Urinary bladder (tissue), 3 donors: ENCODE measurements at regions not wholly inside any gene's neighbourhood (a gene's known extent, or its start where the extent isn't known, plus 50 kb on each side); places are given as distances from the start of the nearest gene placed in this dataset.

Experiments
- DNase-seq: peaks from one replicate; pipeline ENCODE4 v3.0.0-alpha.2; 2015; ENCODE audit errors: extremely low spot score
- H3K27ac ChIP-seq: one replicate; pipeline ENCODE4 v1.5.1; 2013; ENCODE audit warnings: low read depth, mild to moderate bottlenecking, moderate library complexity
- H3K36me3 ChIP-seq: one replicate; pipeline ENCODE4 v1.6.1; 2013; ENCODE audit warnings: mild to moderate bottlenecking, moderate library complexity; ENCODE audit not compliant: insufficient read depth
- H3K4me1 ChIP-seq: one replicate; pipeline ENCODE4 v1.6.1; 2013; ENCODE audit warnings: mild to moderate bottlenecking, moderate library complexity; ENCODE audit not compliant: insufficient read depth
- H3K4me3 ChIP-seq: one replicate; pipeline ENCODE4 v1.5.1; 2013; ENCODE audit warnings: low read depth, low read length
- WGBS: extraction: QIAGEN DNeasy Blood & Tissue Kit; methylation state at CpG from one replicate; pipeline ENCODE4 v1.1.7; 2013; 5-methylcytosine and 5-hydroxymethylcytosine counted together
- donor health status: healthy with polysubstance abuse.
- donor health status: healthy.

DNA sequence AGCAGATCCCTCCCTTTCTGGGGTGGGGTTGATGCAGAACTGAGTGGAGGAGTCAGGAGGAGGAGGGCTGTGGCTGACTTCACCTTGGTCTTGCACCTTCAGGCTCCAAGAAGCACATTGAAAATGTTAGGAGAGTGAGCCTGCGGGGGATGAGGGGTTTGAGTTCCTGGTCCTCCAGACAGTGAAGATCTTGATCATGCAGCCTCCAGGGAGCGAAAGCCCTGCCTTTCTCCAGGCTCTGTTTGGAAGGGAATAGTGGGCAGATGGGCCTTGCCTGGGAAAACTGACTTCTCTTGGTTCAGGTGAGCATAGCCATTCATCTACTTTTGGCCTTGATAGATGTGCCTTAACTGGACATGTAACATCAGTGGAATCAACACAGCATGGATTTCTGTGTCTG, 267.6 kb upstream of the B3GAT1 start:
- 93% methylated on average over 2 of the region's 2 CpGs for WGBS

DNA sequence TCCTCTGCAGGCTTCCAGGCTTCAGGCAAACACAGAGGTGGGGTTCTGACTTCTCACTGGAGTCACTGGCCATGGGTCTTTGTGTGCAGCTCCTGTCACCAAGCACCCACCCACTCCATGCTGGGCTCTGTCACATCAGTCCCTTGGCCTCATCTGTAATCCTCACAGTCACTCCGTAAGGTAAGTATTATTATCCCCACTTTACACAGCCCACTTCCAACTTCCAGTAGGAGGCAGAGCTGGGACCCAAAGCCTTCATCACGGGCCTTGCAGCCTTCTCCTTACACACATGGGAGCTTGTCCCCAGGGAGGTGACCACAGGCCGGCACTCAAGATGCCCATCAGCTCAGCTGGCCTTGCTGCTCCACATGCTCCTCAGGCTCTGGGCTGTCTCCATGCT, 266.7 kb upstream of the B3GAT1 start:
- Histone ChIP-seq H3K4me1 (no peaks in the 10 kb centered on the region), H3K4me3 (no peak overlapping the region), H3K27ac (no peak overlapping the region), H3K36me3 (no peaks in the 10 kb centered on the region)
- DNase-seq, result no peak
- 71% methylated on average over 3 of the region's 3 CpGs for whole genome bisulfite sequencing

More for the DNA sequence above, 267.6 kb upstream of the B3GAT1 start:
- Histone ChIP-seq H3K27ac (no peak overlapping the region), H3K4me1 (no peaks in the 10 kb centered on the region), H3K36me3 (no peaks in the 10 kb centered on the region), H3K4me3 (no peak overlapping the region)
- no peak for DNase-seq

DNA sequence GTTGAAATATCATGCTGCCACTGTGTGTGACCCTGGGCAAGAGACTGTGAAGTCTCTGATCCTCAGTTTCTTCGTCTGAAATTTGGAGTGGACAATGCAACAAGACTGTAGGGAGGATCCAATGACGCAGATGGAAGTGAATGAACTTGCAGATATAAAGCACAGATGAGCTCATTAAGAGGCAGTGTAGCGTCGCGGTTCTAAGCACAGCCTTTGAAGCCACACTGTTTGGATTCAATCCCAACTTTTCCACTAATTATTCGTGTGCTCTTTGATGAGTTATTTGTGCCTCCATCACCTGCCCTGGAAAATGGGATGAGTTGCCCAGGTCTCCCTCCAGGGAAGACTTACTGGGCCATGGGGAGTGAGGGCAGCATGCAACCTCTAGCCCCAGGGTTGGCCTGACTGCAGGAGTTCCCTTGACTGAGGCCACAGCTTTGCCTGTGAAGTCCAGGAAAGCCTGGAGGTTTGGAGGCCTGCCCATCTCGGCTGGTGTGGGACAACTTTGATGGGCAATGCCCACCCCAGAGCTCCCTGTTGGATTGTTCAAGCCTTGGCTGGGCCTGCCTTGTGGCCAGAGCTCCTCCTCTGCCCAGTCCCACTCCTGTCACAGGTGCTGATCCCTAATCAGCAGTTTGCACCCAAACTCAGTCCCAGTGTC, 266.0 kb upstream of the B3GAT1 start:
- DNase-seq, result no peak
- Histone ChIP-seq H3K4me1 (no peaks in the 10 kb centered on the region), H3K27ac (no peak overlapping the region), H3K4me3 (no peak overlapping the region), H3K36me3 (no peaks in the 10 kb centered on the region)
- 89% methylated on average over 7 of the region's 7 CpGs for WGBS

DNA sequence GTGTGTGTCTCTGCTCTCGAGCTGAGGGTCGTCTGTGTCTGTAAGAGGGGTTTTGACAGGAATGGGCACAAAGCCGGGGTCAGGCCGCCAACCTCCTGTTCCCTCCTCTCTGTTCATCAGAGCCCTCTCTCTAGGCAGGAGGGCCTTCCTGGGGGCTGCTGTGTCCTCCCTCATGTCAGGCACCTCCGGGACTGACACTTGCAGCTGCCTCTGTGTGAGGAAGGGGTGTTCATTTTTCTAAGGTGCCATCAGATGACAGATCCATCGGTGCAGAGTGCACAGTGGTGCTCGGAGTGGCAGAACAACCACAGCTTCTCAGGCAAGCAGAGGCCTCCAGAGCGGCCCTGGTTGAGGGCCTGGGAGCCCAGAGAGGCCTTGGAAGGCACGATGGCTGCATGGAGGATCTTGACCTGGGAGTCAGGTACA, 265.4 kb upstream of the B3GAT1 start:
- Histone ChIP-seq H3K4me1 (no peaks in the 10 kb centered on the region), H3K36me3 (no peaks in the 10 kb centered on the region), H3K27ac (no peak overlapping the region), H3K4me3 (no peak overlapping the region)
- no peak for DNase-seq
- 81% methylated on average over 9 of the region's 9 CpGs for WGBS

DNA sequence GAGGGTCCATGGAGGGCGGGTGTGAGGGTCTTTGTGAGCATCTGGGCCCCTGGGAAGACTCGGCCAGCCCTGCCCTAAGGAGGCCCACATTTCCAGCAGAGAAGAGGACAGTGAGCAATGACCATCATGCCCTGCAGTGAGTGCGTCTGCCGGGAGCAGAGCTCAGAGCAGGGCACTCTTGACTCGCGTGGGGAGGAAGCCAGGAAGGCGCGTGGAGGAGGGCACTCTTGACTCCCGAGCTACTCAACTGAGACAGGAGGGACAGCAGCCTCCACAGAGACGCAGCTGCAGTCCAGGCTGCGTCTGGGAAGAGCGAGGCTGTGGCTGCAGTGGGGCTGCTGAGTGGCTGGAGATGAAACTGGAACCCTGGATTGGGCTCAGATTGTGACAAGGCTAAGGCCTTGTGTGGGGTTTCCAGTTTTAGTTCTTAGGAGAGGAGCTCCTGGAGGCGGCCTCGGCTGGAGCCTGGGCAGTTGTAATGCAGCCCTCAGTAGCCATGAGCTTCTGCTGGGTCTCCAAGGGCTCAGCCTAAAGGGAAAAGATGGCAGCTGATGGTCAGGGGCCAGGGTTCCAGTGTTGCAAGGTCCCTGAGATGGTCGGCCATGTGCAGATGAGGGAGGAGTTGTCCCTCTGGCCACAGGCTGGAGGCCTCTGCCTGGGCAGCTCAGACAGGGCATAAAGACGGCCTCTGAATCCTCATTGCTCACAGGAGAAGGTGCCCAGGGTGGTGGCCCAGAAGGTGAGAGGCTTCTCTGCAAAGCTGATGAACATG, 264.7 kb upstream of the B3GAT1 start:
- no peak for DNase-seq
- Histone ChIP-seq H3K4me1 (no peaks in the 10 kb centered on the region), H3K36me3 (no peaks in the 10 kb centered on the region), H3K4me3 (no peak overlapping the region), H3K27ac (no peak overlapping the region)
- whole genome bisulfite sequencing, result 85% methylated on average over 16 of the region's 16 CpGs

DNA sequence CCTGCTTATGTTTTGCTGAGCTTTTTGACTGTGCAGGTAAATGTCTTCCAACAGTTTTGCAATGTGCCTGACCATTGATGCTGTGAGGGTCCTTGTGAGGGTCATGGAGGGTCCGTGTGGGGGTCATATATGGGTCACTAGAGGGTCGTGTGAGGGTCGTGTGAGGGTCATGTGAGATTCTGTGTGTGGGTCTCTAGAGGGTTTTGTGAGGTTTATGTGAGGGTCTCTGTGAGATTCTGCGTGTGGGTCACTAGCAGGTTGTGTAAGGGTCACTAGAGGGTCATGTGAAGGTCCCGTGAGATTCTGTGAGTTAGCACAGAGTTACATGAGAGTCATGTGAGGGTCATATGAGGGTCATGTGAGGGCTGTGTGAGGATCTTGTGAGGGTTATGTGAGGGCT, 263.9 kb upstream of the B3GAT1 start:
- 77% methylated on average over 5 of the region's 5 CpGs for WGBS
- no peak overlapping the region for H3K4me3 ChIP-seq
- no peak overlapping the region for H3K27ac ChIP-seq
- H3K4me1 ChIP-seq, result no peaks in the 10 kb centered on the region
- DNase-seq, result no peak
- no peaks in the 10 kb centered on the region for H3K36me3 ChIP-seq

DNA sequence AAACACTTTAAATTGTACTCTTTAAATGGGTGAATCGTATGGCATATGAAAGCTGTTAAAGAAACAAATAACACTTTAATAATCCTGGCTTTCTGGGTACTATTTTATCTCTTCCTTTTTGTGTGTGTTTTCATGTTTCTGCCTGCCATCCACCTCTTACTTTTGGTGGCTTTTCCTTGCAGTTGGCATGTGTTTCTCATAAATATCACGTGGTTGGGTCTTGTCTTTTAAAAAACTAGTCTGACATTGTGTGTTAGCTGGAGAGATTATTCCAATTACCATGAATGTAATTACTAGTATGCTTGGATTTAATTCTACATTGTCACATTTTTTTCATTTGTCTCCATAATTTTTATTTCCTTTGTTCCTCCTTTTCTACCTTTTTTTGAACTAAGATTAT, 262.9 kb upstream of the B3GAT1 start:
- H3K4me1 ChIP-seq, result no peaks in the 10 kb centered on the region
- no peak overlapping the region for H3K4me3 ChIP-seq
- no peak overlapping the region for H3K27ac ChIP-seq
- 40% methylated on average over 2 of the region's 2 CpGs for WGBS
- no peak for DNase-seq
- no peaks in the 10 kb centered on the region for H3K36me3 ChIP-seq

DNA sequence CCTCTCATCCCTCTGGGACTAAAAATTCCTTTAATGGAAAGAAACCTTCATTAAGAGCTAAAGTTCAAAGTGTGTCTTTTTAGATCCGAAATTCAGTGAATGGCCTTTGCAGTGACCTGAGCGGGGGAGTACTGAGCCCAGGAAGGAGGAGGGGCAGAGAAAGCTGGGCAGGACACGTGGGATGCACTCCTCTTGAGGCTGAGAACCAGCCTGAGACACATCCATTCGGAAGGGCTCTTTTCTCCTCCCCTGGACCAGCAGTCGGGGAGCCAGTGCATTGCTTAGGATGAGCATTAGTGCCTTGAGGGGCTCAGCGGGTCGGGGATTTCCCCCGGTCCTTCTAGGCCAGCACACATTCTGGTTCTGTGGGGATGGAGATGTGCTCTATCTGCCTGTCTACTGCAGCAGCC, 258.9 kb upstream of the B3GAT1 start:
- H3K4me3 ChIP-seq, result no peak overlapping the region
- no peak overlapping the region for H3K27ac ChIP-seq
- H3K36me3 ChIP-seq, result no peaks in the 10 kb centered on the region
- 64% methylated on average over 8 of the region's 8 CpGs for WGBS
- no peak for DNase-seq
- H3K4me1 ChIP-seq, result no peaks in the 10 kb centered on the region

DNA sequence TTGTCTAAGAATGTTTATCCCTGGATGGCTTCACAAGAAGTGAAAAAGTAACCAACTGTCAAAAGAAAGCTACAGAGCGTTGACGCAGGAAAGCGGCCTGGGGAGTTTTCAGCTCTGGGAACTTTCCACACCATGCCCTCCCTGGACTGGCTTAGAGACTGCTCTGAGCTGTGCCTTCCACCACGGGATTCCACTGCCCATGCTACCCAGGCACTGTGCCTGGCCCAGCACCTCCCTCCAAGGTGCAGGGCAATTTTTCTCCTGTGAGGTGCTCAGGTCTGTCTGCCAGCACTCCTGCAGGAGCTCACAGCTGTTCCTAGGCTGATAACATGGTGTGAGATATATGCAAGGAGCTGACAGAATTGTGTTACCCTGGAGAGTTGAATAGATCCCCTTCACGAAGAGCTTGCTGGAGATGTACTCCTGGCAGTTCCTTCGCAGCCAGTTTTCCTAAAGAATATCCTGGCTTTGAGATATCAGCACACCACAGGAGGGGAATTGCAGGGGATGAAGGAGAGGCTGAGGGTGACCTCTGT, 258.3 kb upstream of the B3GAT1 start:
- Histone ChIP-seq H3K4me3 (no peak overlapping the region), H3K36me3 (no peaks in the 10 kb centered on the region), H3K27ac (no peak overlapping the region), H3K4me1 (no peaks in the 10 kb centered on the region)
- DNase-seq, result no peak
- 51% methylated on average over 6 of the region's 6 CpGs for WGBS

DNA sequence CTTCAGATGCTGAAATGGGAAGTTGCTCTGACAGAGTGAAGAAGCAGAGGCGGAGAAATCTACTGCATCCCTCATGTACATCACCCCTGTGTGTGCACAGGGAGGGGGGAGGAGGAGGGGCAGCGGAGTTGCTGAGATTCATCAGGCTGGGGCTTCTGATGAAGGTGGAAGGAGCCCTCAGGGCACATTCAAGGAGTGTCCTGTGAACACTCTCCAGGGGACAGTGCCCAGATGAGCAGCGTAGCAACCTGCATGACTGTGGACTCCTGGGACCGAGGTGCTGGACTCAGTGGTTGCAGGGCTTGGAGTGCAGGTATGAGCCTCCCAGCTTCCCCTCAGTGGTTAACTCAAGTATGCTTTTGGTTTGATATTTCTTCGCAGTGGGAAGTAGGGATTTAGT, 257.8 kb upstream of the B3GAT1 start:
- Histone ChIP-seq H3K36me3 (no peaks in the 10 kb centered on the region), H3K27ac (no peak overlapping the region), H3K4me1 (no peaks in the 10 kb centered on the region), H3K4me3 (no peak overlapping the region)
- 82% methylated on average over 5 of the region's 5 CpGs for WGBS
- no peak for DNase-seq

DNA sequence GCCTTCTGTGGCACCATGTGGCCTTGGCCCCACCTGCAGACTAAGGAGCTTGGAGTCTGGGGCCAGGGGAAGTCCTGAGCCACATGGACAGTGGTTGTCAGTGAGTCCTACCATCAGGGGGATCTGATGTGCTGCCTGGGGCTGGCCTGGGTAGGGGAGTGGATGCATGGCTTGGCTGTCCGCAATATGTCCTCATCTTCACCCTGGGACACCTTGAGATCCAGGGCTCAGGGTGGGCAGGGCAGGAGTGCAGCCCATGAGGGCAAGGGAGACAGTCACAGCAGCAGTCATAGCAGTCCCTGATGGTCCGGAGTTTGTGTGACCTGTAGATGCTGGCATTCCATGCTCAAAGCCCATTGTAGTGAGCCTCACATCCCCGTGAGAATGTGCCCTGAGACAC, 256.8 kb upstream of the B3GAT1 start:
- Histone ChIP-seq H3K27ac (no peak overlapping the region), H3K36me3 (no peaks in the 10 kb centered on the region), H3K4me1 (no peaks in the 10 kb centered on the region), H3K4me3 (no peak overlapping the region)
- 93% methylated on average over 3 of the region's 3 CpGs for WGBS
- DNase-seq, result no peak

DNA sequence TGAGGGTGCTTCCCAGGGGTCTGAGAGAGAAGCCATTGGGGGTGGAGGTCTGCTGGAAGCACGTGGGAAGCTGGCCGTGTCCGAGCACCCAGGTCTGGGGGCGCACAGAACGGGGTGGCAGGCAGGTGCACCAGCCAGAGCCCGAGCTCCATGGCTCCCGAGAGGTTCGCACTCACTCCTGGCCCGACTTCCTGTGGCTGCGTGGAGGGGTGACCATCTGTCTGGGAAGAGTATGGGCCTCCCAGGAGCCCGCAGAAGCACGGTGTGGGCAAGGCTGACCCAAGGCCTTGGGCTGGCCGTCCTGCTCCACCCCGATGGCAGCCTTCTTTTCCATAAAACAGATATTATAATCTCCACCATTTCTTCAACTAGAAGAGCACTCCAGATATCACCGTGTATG, 256.0 kb upstream of the B3GAT1 start:
- Histone ChIP-seq H3K4me3 (no peak overlapping the region), H3K27ac (no peak overlapping the region), H3K4me1 (no peaks in the 10 kb centered on the region), H3K36me3 (no peaks in the 10 kb centered on the region)
- no peak for DNase-seq
- WGBS, result 91% methylated on average over 15 of the region's 15 CpGs

DNA sequence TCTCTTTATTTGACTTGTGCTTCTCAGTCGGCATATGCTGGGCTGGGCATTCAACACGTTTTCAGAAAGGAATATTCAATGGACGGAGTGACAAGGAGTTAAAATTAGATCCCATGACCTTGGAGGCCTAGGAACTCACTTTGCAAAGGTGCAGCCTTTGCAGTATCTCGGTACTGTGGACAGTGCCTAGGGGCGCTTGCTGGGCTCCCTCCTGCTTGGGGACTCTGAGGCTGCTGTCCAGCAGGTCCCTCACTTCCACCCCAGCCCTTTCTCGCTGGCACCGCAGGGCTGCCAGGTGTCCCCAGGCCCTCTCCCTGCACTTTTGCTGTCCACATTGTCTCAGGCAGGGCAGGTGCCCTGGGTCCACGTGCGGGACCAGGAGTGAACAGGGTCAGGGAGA, 255.5 kb upstream of the B3GAT1 start:
- 77% methylated on average over 9 of the region's 9 CpGs for WGBS
- no peak overlapping the region for H3K27ac ChIP-seq
- no peak for DNase-seq
- H3K4me1 ChIP-seq, result no peaks in the 10 kb centered on the region
- no peak overlapping the region for H3K4me3 ChIP-seq
- H3K36me3 ChIP-seq, result no peaks in the 10 kb centered on the region

DNA sequence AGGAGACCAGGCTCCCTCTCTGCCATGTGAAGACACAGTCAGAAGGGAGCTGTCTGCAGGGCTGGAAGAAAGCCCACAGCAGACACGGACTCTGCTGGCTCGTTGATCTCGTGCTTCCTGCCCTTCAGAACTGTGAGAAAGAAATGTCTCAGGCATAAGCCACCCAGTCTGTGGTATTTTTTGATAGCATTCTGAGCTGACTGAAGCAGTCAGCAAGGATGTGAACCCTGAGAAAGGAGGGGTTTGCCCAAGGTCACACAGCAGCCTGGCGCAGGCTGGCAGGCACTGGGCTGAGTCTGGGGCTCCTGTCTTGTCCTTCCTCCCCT, 255.1 kb upstream of the B3GAT1 start:
- Histone ChIP-seq H3K27ac (no peak overlapping the region), H3K36me3 (no peaks in the 10 kb centered on the region), H3K4me1 (no peaks in the 10 kb centered on the region), H3K4me3 (no peak overlapping the region)
- WGBS, result 58% methylated on average over 4 of the region's 4 CpGs
- DNase-seq, result no peak
